ENCODE measurements at regions not wholly inside any gene's neighbourhood (a gene's known extent, or its start where the extent isn't known, plus 50 kb on each side); places are given as distances from the start of the nearest gene placed in this dataset.

DNA sequence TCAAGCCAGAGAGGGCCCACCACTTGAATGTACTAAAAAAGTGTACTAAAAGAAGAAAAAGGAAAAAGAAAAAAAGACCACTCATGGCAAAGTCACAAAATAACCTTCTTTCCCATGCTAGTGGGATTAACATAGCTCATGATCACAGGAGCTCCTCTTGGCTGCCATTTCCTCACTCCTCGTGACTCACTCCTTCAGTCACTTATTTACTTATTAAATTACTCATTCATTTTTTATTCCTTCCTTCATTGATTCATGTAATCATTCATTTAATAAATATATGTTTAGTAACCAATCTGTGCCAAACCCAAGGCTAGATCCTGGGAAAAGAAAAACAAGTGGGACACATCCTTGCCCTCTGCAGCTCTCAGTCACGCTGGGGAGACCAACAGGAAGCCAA is 300.5 kb downstream of the INSIG2 start:
- TF ChIP-seq, protein P1, sequence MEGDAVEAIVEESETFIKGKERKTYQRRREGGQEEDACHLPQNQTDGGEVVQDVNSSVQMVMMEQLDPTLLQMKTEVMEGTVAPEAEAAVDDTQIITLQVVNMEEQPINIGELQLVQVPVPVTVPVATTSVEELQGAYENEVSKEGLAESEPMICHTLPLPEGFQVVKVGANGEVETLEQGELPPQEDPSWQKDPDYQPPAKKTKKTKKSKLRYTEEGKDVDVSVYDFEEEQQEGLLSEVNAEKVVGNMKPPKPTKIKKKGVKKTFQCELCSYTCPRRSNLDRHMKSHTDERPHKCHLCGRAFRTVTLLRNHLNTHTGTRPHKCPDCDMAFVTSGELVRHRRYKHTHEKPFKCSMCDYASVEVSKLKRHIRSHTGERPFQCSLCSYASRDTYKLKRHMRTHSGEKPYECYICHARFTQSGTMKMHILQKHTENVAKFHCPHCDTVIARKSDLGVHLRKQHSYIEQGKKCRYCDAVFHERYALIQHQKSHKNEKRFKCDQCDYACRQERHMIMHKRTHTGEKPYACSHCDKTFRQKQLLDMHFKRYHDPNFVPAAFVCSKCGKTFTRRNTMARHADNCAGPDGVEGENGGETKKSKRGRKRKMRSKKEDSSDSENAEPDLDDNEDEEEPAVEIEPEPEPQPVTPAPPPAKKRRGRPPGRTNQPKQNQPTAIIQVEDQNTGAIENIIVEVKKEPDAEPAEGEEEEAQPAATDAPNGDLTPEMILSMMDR (IDR thresholded peaks at IDR 0.05): no peak
- TF ChIP-seq POLR2A (IDR thresholded peaks at IDR 0.05): no peak

Measured in adrenal gland (tissue), 5 donors.